ENCODE measurements at regions not wholly inside any gene's neighbourhood (a gene's known extent, or its start where the extent isn't known, plus 50 kb on each side); places are given as distances from the start of the nearest gene placed in this dataset.

DNA sequence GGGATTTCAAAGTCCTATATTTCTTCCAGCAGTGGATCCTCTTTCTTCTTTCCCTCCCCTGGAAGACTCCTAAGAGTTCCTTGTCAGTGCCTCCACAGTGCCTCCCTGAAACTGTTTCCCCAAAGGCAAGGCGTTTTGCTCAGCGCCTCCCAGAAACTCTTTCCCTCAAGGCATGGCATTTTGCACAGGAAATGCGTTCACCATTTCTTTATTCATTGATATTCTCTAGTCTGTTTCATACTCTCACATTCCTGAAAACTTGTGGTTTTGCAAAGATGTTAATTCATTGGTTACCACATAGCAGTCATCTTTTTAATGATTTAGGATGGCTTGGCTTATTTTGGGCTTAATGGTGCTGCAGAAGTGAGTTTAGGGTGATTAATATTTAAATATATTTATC lies 177.3 kb upstream of the SLC10A2 start:
- H3K27me3 ChIP-seq (ENCODE audit: insufficient read depth, low read length, poor library complexity): no peaks in the 10 kb centered on the region

DNA sequence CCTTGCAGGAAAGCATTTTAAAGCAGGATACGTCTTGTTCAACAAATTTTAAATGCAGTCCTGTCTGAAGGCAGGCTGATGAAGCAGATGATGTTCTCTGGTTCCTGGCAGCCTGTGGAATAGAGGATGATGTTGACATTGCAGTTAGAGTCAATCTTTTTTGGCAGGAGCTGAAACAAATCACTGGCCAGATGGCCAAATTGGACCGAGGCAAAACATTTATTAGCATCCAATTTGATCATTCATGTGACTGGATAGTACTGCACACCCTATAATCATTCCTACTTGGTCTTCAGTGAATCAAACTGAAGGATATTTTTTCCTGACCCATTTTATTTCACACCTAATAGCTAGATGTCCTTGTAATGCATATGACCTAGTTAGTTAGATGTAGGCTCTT lies 172.2 kb upstream of the SLC10A2 start:
- Histone ChIP-seq H3K36me3 (ENCODE audit: insufficient read depth, low read length) (no peaks in the 10 kb centered on the region), H3K4me3 (ENCODE audit: low read depth in 1 of 2, low read length in 2 of 2) (no peak overlapping the region), H3K9me3 (ENCODE audit: insufficient read depth, low read length, severe bottlenecking) (no peaks in the 10 kb centered on the region), H3K27ac (ENCODE audit: low read length) (no peak overlapping the region), H3K4me1 (ENCODE audit: insufficient read depth, low read length) (no peaks in the 10 kb centered on the region), H3K4me2 (ENCODE audit: insufficient read depth, low read length) (no peak overlapping the region), H4K20me1 (ENCODE audit: insufficient read depth, low read length) (no peaks in the 10 kb centered on the region), H3K9ac (ENCODE audit: low read depth, low read length) (no peak overlapping the region), H2AFZ (ENCODE audit: low read depth, low read length) (no peak overlapping the region), H3K27me3 (ENCODE audit: insufficient read depth, low read length, poor library complexity) (no peaks in the 10 kb centered on the region), H3K79me2 (ENCODE audit: insufficient read depth, low read length) (no peaks in the 10 kb centered on the region)
- no peak for ATAC-seq (ENCODE audit: insufficient read depth, low read depth)
- no peak for DNase-seq
- TF ChIP-seq, protein P1, sequence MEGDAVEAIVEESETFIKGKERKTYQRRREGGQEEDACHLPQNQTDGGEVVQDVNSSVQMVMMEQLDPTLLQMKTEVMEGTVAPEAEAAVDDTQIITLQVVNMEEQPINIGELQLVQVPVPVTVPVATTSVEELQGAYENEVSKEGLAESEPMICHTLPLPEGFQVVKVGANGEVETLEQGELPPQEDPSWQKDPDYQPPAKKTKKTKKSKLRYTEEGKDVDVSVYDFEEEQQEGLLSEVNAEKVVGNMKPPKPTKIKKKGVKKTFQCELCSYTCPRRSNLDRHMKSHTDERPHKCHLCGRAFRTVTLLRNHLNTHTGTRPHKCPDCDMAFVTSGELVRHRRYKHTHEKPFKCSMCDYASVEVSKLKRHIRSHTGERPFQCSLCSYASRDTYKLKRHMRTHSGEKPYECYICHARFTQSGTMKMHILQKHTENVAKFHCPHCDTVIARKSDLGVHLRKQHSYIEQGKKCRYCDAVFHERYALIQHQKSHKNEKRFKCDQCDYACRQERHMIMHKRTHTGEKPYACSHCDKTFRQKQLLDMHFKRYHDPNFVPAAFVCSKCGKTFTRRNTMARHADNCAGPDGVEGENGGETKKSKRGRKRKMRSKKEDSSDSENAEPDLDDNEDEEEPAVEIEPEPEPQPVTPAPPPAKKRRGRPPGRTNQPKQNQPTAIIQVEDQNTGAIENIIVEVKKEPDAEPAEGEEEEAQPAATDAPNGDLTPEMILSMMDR (IDR thresholded peaks at IDR 0.05; ENCODE audit: borderline replicate concordance, extremely low read depth, low read length, poor library complexity, severe bottlenecking): no peak
- no peak for TF ChIP-seq EZH2 (IDR thresholded peaks at IDR 0.05; ENCODE audit: borderline replicate concordance, low read depth, low read length, severe bottlenecking)

More for the DNA sequence above, 177.3 kb upstream of the SLC10A2 start:
- ATAC-seq (ENCODE audit: insufficient read depth, low read depth): no peak
- no peak for TF ChIP-seq EZH2 (IDR thresholded peaks at IDR 0.05; ENCODE audit: borderline replicate concordance, low read depth, low read length, severe bottlenecking)
- TF ChIP-seq, protein P1 (IDR thresholded peaks at IDR 0.05; ENCODE audit: borderline replicate concordance, extremely low read depth, low read length, poor library complexity, severe bottlenecking): no peak
- Histone ChIP-seq H3K4me3 (ENCODE audit: low read depth in 1 of 2, low read length in 2 of 2) (no peak overlapping the region), H2AFZ (ENCODE audit: low read depth, low read length) (no peak overlapping the region), H3K27ac (ENCODE audit: low read length) (no peak overlapping the region), H3K36me3 (ENCODE audit: insufficient read depth, low read length) (no peaks in the 10 kb centered on the region), H3K9ac (ENCODE audit: low read depth, low read length) (no peak overlapping the region), H3K4me1 (ENCODE audit: insufficient read depth, low read length) (no peaks in the 10 kb centered on the region), H4K20me1 (ENCODE audit: insufficient read depth, low read length) (no peaks in the 10 kb centered on the region), H3K79me2 (ENCODE audit: insufficient read depth, low read length) (no peaks in the 10 kb centered on the region), H3K4me2 (ENCODE audit: insufficient read depth, low read length) (no peak overlapping the region), H3K9me3 (ENCODE audit: insufficient read depth, low read length, severe bottlenecking) (no peaks in the 10 kb centered on the region)
- DNase-seq: no peak

DNA sequence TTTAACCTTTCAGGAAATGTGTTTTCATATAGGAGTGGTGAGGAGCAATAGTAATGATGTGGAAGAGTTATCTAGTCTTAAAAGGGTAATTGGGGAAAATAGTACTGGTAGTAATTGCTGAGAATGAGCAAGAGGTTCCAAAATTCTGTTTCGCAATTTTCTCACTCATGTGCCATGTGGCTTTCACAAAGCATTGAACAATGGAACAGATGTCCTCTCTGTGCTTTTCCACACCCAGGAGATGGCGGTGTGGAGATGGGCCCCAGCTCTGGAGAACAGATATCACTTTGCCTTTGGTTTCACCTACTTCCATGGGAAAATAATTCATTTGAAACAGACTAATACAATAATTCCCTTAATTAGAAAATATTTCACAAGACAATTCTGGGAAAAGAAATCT lies 170.0 kb upstream of the SLC10A2 start:
- H3K27ac ChIP-seq (ENCODE audit: low read length): no peak overlapping the region
- H3K4me1 ChIP-seq (ENCODE audit: insufficient read depth, low read length): no peaks in the 10 kb centered on the region
- no peak overlapping the region for H3K9ac ChIP-seq (ENCODE audit: low read depth, low read length)
- H3K27me3 ChIP-seq (ENCODE audit: insufficient read depth, low read length, poor library complexity): no peaks in the 10 kb centered on the region
- H3K4me3 ChIP-seq (ENCODE audit: low read depth in 1 of 2, low read length in 2 of 2): no peak overlapping the region
- no peaks in the 10 kb centered on the region for H3K9me3 ChIP-seq (ENCODE audit: insufficient read depth, low read length, severe bottlenecking)
- H4K20me1 ChIP-seq (ENCODE audit: insufficient read depth, low read length): no peaks in the 10 kb centered on the region
- ATAC-seq (ENCODE audit: insufficient read depth, low read depth): no peak
- H3K36me3 ChIP-seq (ENCODE audit: insufficient read depth, low read length): no peaks in the 10 kb centered on the region
- TF ChIP-seq, protein P1 (IDR thresholded peaks at IDR 0.05; ENCODE audit: borderline replicate concordance, extremely low read depth, low read length, poor library complexity, severe bottlenecking): no peak
- TF ChIP-seq EZH2 (IDR thresholded peaks at IDR 0.05; ENCODE audit: borderline replicate concordance, low read depth, low read length, severe bottlenecking): no peak
- DNase-seq: no peak
- no peak overlapping the region for H2AFZ ChIP-seq (ENCODE audit: low read depth, low read length)
- no peaks in the 10 kb centered on the region for H3K79me2 ChIP-seq (ENCODE audit: insufficient read depth, low read length)
- no peak overlapping the region for H3K4me2 ChIP-seq (ENCODE audit: insufficient read depth, low read length)

- DNase-seq (no peak), ATAC-seq (ENCODE audit: insufficient read depth, low read depth) (no peak)
- H3K9ac ChIP-seq (ENCODE audit: low read depth, low read length): no peak overlapping the region
- H3K27ac ChIP-seq (ENCODE audit: low read length): no peak overlapping the region
- H3K36me3 ChIP-seq (ENCODE audit: insufficient read depth, low read length): no peaks in the 10 kb centered on the region
- no peak overlapping the region for H3K4me2 ChIP-seq (ENCODE audit: insufficient read depth, low read length)
- no peak overlapping the region for H3K4me3 ChIP-seq (ENCODE audit: low read depth in 1 of 2, low read length in 2 of 2)
- no peaks in the 10 kb centered on the region for H3K27me3 ChIP-seq (ENCODE audit: insufficient read depth, low read length, poor library complexity)
- no peaks in the 10 kb centered on the region for H3K4me1 ChIP-seq (ENCODE audit: insufficient read depth, low read length)
- H2AFZ ChIP-seq (ENCODE audit: low read depth, low read length): no peak overlapping the region
- H3K79me2 ChIP-seq (ENCODE audit: insufficient read depth, low read length): no peaks in the 10 kb centered on the region
- TF ChIP-seq EZH2 (IDR thresholded peaks at IDR 0.05; ENCODE audit: borderline replicate concordance, low read depth, low read length, severe bottlenecking): no peak
- TF ChIP-seq, protein P1 (IDR thresholded peaks at IDR 0.05; ENCODE audit: borderline replicate concordance, extremely low read depth, low read length, poor library complexity, severe bottlenecking): no peak
- no peaks in the 10 kb centered on the region for H3K9me3 ChIP-seq (ENCODE audit: insufficient read depth, low read length, severe bottlenecking)
- no peaks in the 10 kb centered on the region for H4K20me1 ChIP-seq (ENCODE audit: insufficient read depth, low read length)
These were observed 163.5 kb upstream of the SLC10A2 start for GRCh38 chr13:103229674-103230073.
